ENCODE measurements at regions not wholly inside any gene's neighbourhood (a gene's known extent, or its start where the extent isn't known, plus 50 kb on each side); places are given as distances from the start of the nearest gene placed in this dataset.

DNA sequence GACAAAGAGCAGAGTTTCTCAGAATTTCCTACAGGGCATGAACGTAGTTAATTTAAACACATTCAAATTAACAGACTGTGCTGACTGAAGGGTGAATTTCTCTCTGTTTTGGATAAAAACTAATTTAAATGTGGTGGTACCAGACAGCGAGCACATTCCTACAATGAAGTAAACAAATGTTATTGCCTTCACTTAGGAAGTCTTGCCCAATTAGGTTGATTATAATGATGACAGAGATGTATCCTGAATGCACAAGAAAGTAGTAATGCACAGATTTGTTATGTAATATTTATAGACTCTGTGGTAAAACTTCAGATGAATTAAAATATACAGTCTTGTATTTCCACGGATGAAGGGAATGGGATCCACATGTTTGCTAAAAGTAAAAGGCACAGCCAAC, 507.2 kb downstream of the EPHA4 start:
- TF ChIP-seq, protein P1, sequence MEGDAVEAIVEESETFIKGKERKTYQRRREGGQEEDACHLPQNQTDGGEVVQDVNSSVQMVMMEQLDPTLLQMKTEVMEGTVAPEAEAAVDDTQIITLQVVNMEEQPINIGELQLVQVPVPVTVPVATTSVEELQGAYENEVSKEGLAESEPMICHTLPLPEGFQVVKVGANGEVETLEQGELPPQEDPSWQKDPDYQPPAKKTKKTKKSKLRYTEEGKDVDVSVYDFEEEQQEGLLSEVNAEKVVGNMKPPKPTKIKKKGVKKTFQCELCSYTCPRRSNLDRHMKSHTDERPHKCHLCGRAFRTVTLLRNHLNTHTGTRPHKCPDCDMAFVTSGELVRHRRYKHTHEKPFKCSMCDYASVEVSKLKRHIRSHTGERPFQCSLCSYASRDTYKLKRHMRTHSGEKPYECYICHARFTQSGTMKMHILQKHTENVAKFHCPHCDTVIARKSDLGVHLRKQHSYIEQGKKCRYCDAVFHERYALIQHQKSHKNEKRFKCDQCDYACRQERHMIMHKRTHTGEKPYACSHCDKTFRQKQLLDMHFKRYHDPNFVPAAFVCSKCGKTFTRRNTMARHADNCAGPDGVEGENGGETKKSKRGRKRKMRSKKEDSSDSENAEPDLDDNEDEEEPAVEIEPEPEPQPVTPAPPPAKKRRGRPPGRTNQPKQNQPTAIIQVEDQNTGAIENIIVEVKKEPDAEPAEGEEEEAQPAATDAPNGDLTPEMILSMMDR (IDR thresholded peaks at IDR 0.05; ENCODE audit: poor library complexity) = no peak
- TF ChIP-seq EZH2 (IDR thresholded peaks at IDR 0.05; ENCODE audit: borderline replicate concordance) = no peak
- TF ChIP-seq EZH2phosphoT487 (IDR thresholded peaks at IDR 0.05; ENCODE audit: low read depth, severe bottlenecking, unreplicated experiment) = no peak

All from hepatocyte (in vitro differentiated cells).